Colonic mucosa (tissue), 4 donors: ENCODE measurements at regions not wholly inside any gene's neighbourhood (a gene's known extent, or its start where the extent isn't known, plus 50 kb on each side); places are given as distances from the start of the nearest gene placed in this dataset.

Experiments used
- DNase-seq: peaks from one replicate; pipeline ENCODE4 v3.0.0-alpha.2; 2020
- H3K27ac ChIP-seq: fragments of 200-600 bp; one replicate; pipeline ENCODE4 v1.8.0; 2021
- H3K27me3 ChIP-seq: fragments of 200-600 bp; one replicate; pipeline ENCODE4 v1.8.0; 2021
- H3K36me3 ChIP-seq: fragments of 200-600 bp; one replicate; pipeline ENCODE4 v1.8.0; 2021
- H3K4me1 ChIP-seq: fragments of 200-600 bp; one replicate; pipeline ENCODE4 v1.8.0; 2021; ENCODE audit warnings: mild to moderate bottlenecking
- H3K4me3 ChIP-seq: fragments of 200-600 bp; one replicate; pipeline ENCODE4 v1.8.0; 2021
- H3K9ac ChIP-seq, 2 donors: one replicate each; pipeline ENCODE4 v1.7.0; 2013; ENCODE audit warnings: control low read depth in 2 of 2, low read depth in 2 of 2, low read length in 2 of 2
- H3K9me3 ChIP-seq: fragments of 200-600 bp; one replicate; pipeline ENCODE4 v1.8.0; 2021
- CTCF ChIP-seq: fragments of 200-600 bp; IDR thresholded peaks from one replicate; pipeline ENCODE4 v1.8.0; 2022; ENCODE audit warnings: antibody characterized with exemption, mild to moderate bottlenecking
- intact Hi-C: fragments of 100-400 bp; cut with DNase I; formaldehyde crosslinking; loops from one replicate; pipeline ENCODE4 v1.14.1; 2022
- donor health status: healthy.
- donor health status: DM: no; HTN: no; CAD: no.
- donor health status: DM: no; HTN: no; CAD: no.

GRCh38 chr2:15863494-15864175 is 76.7 kb upstream of the MYCN start:
- no peak overlapping the region for H3K27ac ChIP-seq
- H3K4me3 ChIP-seq = no peak overlapping the region
- no peaks in the 10 kb centered on the region for H3K4me1 ChIP-seq
- no peak for TF ChIP-seq CTCF
- H3K27me3 ChIP-seq = no peaks in the 10 kb centered on the region
- no peaks in the 10 kb centered on the region for H3K9me3 ChIP-seq
- H3K9ac ChIP-seq = no peak overlapping the region
- H3K36me3 ChIP-seq = no peaks in the 10 kb centered on the region
- intact Hi-C loops = no loop called here
- DNase-seq = no peak

GRCh38 chr2:15864176-15864769 is 76.1 kb upstream of the MYCN start:
- Histone ChIP-seq H3K27me3 (no peaks in the 10 kb centered on the region), H3K4me3 (no peak overlapping the region), H3K9me3 (no peaks in the 10 kb centered on the region), H3K4me1 (no peaks in the 10 kb centered on the region), H3K9ac (no peak overlapping the region), H3K36me3 (no peaks in the 10 kb centered on the region), H3K27ac (no peak overlapping the region)
- TF ChIP-seq CTCF = no peak
- intact Hi-C loops = no loop called here
- no peak for DNase-seq

- no peak for DNase-seq
- H3K9ac ChIP-seq = no peak overlapping the region
- H3K27ac ChIP-seq = no peak overlapping the region
- no peaks in the 10 kb centered on the region for H3K36me3 ChIP-seq
- H3K27me3 ChIP-seq = no peaks in the 10 kb centered on the region
- no peak for TF ChIP-seq CTCF
- no peaks in the 10 kb centered on the region for H3K9me3 ChIP-seq
- no peaks in the 10 kb centered on the region for H3K4me1 ChIP-seq
- no peak overlapping the region for H3K4me3 ChIP-seq
- intact Hi-C loops = no loop called here
Measured at GRCh38 chr2:15865923-15866322, 74.4 kb upstream of the MYCN start.

- no peak overlapping the region for H3K27ac ChIP-seq
- no peaks in the 10 kb centered on the region for H3K9me3 ChIP-seq
- no peaks in the 10 kb centered on the region for H3K27me3 ChIP-seq
- no peak for DNase-seq
- no peaks in the 10 kb centered on the region for H3K36me3 ChIP-seq
- TF ChIP-seq CTCF = no peak
- no peaks in the 10 kb centered on the region for H3K4me1 ChIP-seq
- H3K4me3 ChIP-seq = no peak overlapping the region
- H3K9ac ChIP-seq = no peak overlapping the region
- intact Hi-C loops = no loop called here
Measured at GRCh38 chr2:15866563-15867193, 73.7 kb upstream of the MYCN start.

GRCh38 chr2:15867194-15868171 is 72.9 kb upstream of the MYCN start:
- Histone ChIP-seq H3K9me3 (no peaks in the 10 kb centered on the region), H3K4me3 (no peak overlapping the region), H3K4me1 (no peaks in the 10 kb centered on the region), H3K9ac (no peak overlapping the region), H3K36me3 (no peaks in the 10 kb centered on the region), H3K27me3 (no peaks in the 10 kb centered on the region), H3K27ac (no peak overlapping the region)
- no peak for DNase-seq
- TF ChIP-seq CTCF = no peak
- intact Hi-C loops = no loop called here
